Lower leg skin (tissue), 3 donors: ENCODE measurements at regions not wholly inside any gene's neighbourhood (a gene's known extent, or its start where the extent isn't known, plus 50 kb on each side); places are given as distances from the start of the nearest gene placed in this dataset.

Experiments used
- CTCF ChIP-seq, 3 donors: fragments of 450-650 bp; IDR thresholded peaks; one replicate each; pipeline ENCODE4 v1.5.1; 2016; ENCODE audit warnings: antibody characterized with exemption in 3 of 3, mild to moderate bottlenecking in 3 of 3, moderate library complexity in 2 of 3
- POLR2A ChIP-seq, 2 donors: fragments of 450-650 bp; IDR thresholded peaks; one replicate each; pipeline ENCODE4 v1.6.1; 2016 to 2017; ENCODE audit warnings: antibody characterized with exemption in 2 of 2, mild to moderate bottlenecking in 1 of 2, moderate library complexity in 1 of 2

- no peak for TF ChIP-seq POLR2A (IDR thresholded peaks at IDR 0.05)
- TF ChIP-seq CTCF (IDR thresholded peaks at IDR 0.05), result no peak
Measured at GRCh38 chr1:185458670-185459069, 141.6 kb upstream of the IVNS1ABP start.
